ENCODE measurements at regions not wholly inside any gene's neighbourhood (a gene's known extent, or its start where the extent isn't known, plus 50 kb on each side); places are given as distances from the start of the nearest gene placed in this dataset.
"Not testable (repeated sequence)": the region's sequence is repeated elsewhere in the genome, so short reads cannot be mapped to it uniquely, and the experiment has no call there.

DNA sequence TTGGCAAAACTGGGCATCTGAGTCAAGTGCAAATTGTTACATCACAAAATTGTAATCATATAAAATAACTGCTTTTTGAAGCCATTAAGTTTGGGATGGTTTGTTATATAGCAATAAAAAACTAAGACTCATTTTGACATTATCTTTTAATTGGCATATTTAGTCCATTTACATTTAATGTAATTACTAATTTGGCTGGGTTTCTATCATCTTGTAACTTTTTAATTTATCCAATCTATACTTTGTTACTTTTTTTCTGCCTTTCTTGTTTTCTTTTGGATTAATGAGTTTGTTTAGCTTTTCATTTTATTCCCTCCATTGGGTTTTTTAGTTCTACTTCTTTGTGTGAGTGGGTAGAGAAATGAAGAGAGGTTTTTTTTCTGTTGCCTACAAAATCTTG, 76.3 kb downstream of the DRAM2 start:
- no peak for DNase-seq (ENCODE audit: extremely low read depth, low read depth)

DNA sequence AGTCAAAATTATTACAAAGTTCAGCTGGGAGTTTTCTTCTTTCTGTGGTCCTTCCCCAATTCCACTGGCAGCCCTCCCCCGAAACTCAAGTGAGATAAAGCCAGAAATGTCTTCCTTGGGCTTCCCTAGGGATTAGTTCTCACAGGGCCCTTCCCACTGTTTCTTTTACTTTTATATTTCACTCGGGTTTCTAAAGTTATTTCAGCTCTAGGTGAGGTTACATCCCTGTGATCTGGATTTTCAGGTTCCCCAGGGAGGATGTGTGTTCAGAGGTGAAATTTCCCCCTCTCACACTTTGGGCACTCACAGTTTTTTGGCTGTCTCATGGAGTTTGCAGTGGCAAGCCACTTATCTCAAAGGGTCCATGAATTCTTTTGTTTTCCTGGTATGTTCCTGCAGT, 77.3 kb downstream of the DRAM2 start:
- DNase-seq (ENCODE audit: extremely low read depth, low read depth) = no peak

DNA sequence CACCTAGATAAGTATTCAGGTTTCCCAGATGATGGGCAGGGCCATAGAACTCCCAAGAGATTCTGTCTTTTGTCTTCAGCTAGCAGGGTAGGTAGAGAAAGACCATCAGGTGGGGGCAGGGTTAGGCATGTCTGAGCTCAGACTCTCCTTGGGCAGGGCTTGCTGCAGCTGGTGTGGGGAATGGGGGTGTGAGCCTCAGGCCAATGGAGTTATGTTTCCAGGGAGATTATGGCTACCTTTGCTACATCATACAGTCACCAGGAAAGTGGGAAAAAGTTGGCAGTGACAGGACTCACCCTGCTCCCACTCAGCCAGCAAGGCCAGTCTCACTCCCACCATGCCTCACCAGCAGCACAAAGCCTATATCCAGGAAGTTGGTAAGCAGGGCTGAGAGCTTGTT, 77.8 kb downstream of the DRAM2 start:
- no peak for DNase-seq (ENCODE audit: extremely low read depth, low read depth)

DNA sequence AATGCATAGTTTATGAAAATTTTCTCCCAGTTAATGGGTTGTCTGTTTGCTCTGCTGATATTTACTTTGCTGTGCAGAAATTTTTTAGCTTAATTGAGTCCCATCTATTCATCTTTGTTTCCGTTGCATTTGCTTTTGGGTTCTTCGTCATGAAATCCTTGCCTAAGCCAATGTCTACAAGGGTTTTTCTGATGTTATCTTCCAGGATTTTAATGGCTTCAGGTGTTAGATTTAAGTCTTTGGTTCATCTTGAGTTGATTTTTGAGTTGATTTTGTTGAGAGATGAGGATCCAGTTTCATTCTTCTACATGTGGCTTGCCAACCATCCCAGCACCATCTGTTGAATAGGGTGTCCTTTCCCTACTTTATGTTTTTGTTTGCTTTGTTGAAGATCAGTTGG, 85.2 kb downstream of the DRAM2 start:
- DNase-seq (ENCODE audit: extremely low read depth, low read depth) = no peak

DNA sequence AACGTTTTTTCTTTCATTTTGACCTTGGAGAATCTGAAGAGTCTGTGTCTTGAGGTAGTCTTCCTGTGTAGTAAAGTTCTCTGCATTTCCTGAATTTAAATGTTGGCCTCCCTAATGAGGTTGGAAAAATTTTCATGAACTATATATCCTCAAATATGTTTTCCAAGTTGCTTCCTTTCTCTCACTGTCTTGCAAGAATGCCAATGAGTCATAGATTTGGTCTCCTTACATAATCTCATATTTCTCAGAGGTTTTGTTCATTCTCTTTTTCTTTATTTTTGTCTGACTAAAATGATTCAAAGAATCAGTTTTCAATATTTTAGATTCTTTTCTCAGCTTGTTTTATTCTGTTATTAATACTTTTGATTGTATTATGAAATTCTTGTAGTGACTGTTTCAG, 87.6 kb downstream of the DRAM2 start:
- no peak for DNase-seq (ENCODE audit: extremely low read depth, low read depth)

DNA sequence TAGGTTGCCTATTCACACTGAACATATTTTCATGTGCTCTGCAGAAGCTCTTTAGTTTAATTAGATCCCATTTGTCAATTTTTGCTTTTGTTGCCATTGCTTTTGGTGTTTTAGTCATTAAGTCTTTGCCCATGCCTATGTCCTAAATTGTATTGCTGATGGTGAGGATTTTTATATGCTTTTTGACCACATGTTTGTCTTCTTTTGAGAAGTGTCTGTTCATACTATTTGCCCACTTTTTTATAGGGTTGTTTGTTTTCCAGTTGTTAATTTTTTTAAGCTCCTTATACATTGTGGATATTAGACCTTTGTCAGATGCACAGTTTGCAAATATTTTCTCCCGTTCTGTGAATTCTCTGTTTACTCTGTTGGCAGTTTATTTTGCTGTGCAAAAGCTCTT, 84.5 kb upstream of the LRIF1 start:
- not testable (repeated sequence) for DNase-seq (ENCODE audit: extremely low read depth, low read depth)

DNA sequence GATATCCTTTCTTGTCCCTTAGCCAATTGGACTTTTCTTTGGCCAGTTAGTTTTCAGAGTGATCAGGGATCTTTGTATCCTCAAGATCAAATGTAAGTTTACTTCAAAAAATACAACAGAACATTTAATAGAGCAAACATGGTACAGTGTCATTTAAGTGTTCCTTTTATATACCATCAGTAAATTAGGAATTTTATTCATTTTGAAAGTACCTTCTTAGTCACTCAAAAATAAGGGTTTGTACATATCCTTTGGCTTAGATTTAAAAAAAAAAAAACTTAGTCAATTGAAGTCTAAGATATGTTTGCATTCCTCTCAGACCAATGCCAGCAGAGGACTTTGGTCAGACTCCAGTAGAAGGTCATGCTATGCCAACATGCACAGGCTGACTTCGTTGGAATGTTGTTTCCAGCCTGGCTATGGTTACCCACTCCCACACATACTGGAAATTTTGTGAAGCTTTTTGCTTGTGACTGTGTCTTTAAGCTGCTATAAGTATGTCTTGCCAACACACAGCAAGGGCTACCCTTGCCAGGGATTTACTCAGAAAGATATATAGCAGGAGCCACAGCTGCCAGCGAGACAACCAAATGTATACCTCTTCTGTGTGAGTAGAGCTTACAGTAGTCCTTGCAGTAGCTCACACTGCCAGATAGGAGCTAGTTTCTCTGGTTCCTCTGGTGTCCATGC, 81.5 kb upstream of the LRIF1 start:
- DNase-seq (ENCODE audit: extremely low read depth, low read depth) = no peak

DNA sequence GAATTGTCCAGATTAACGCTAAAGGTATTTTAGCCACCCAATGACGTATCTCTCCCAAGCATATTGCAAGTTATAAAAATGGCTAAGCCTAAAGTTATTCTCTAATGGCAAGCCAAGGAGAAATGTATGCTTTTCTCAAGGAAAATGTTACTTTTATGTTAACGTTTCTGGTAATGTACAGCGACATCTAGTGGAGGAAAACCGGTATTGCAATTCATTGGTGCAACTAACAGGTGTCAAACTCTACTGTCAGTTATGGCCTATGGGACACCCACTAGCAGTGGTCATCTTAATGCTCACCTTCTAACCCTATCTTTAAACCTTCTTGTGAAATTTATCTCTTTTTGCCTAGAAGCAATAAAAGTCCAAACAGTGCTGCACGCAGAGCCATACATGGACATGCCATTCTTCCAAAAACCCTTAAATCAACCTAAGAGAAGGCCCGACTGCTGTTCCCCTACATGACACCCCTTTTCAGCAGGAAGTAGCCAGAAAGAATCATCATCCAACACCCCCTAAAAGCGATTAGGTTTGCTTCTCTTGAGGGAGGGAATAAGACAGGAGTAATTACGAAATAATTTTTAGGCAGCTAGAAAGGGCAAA, 68.7 kb upstream of the LRIF1 start:
- DNase-seq (ENCODE audit: extremely low read depth, low read depth) = peak; percentile 31

DNA sequence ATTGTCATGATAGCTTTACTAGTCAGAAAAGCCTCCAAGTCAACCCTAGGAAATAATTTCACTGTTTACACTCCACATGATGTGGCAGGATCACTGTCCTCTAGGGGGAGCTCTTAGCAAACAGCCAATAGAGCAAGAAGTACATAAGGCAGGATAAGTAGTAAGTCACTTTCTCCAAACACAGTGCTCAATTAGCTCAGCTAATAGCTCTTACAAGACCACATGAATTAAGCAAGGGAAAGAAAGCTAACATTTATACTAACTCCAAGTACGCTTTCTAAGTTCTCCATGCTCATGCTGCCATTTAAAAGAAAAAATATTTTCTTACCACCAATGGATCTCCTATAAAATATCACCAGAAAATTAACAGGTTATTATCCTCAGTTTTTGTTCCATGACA, 66.9 kb upstream of the LRIF1 start:
- peak; percentile 44 for DNase-seq (ENCODE audit: extremely low read depth, low read depth)

DNA sequence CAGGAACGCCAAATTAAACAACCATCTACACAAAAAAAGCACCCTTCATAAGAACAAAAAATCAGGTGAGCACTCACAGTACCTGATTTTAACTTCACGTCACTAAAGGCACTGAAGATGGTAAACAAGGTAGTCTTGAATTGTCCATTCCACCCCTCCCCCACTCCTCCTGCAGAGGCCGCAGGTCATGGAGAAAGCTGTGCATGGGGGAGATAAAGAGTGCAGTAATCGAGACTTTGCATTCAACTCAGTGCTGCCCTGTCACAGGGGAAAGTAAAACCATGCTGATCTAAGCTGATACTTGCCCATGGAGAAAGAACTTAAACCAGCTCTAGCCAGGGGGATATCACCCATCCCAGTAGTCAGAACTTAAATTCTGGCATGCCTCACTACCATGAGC, 61.4 kb upstream of the LRIF1 start:
- no peak for DNase-seq (ENCODE audit: extremely low read depth, low read depth)

DNA sequence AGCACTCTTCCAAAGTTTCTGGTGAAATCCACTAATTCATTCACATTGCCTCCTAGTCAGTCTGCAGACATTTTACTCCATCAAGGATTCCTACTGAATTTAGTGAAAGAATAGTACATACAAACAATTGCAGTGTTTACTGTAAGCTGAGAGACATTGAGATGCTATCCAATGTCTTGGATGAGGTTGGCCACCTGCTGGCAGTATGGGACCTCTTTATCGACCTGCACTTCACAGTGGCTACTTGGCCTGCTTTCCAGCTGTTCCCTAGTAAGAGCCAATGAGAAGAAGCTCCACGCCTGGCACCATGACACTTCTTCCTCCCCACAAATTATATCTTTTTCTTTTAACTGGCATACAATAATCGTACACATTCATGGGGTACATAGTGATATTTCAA, 51.5 kb upstream of the LRIF1 start:
- DNase-seq (ENCODE audit: extremely low read depth, low read depth) = no peak

Small RNAs in the stretch of these regions (small RNA-seq; reads per million reads assigned to genes)
- 0 reads per million in 2 experiments for gene RNA5SP54

All from NCI-H460 (cell line).